Memory B cell (primary cell): ENCODE measurements at regions not wholly inside any gene's neighbourhood (a gene's known extent, or its start where the extent isn't known, plus 50 kb on each side); places are given as distances from the start of the nearest gene placed in this dataset.
"Not testable (repeated sequence)": the region's sequence is repeated elsewhere in the genome, so short reads cannot be mapped to it uniquely, and the experiment has no call there.

Experiments used
- ATAC-seq: fragments of 150-1000 bp; cut with Tn5 transposase; 2 replicates; pipeline ENCODE4 v1.10.0; 2021; ENCODE audit warnings: low read depth, mild to moderate bottlenecking, moderate library complexity
- DNase-seq, 2 donors: peaks; one replicate each; pipeline ENCODE4 v3.0.0; 2022; ENCODE audit warnings: low spot score in 2 of 2
- H3K27ac Mint-ChIP-seq: one replicate; pipeline ENCODE4 v1.8.0; 2022; ENCODE audit warnings: mild to moderate bottlenecking, moderate library complexity, mixed read lengths
- H3K27me3 Mint-ChIP-seq: one replicate; pipeline ENCODE4 v1.8.0; 2022; ENCODE audit warnings: mixed read lengths
- H3K36me3 Mint-ChIP-seq: one replicate; pipeline ENCODE4 v1.8.0; 2022; ENCODE audit warnings: mild to moderate bottlenecking, mixed read lengths
- H3K4me1 Mint-ChIP-seq: one replicate; pipeline ENCODE4 v1.8.0; 2022; ENCODE audit warnings: mixed read lengths
- H3K4me3 Mint-ChIP-seq: one replicate; pipeline ENCODE4 v1.8.0; 2022; ENCODE audit warnings: mild to moderate bottlenecking, moderate library complexity, mixed read lengths
- H3K9me3 Mint-ChIP-seq: one replicate; pipeline ENCODE4 v1.8.0; 2022; ENCODE audit warnings: mixed read lengths

- Mint-ChIP-seq H3K36me3 (no peaks in the 10 kb centered on the region), H3K27me3 (peaks cover 1% of the 10 kb centered on the region), H3K4me1 (no peaks in the 10 kb centered on the region), H3K27ac (no peak overlapping the region), H3K4me3 (no peak overlapping the region), H3K9me3 (peaks cover under 1% of the 10 kb centered on the region)
- DNase-seq (no peak), ATAC-seq (no peak)
These were observed 51.7 kb upstream of the COL8A1 start for GRCh38 chr3:99586701-99587100.

GRCh38 chr3:99579965-99580364 lies 58.4 kb upstream of the COL8A1 start:
- Mint-ChIP-seq H3K9me3 (no peaks in the 10 kb centered on the region), H3K27me3 (peaks cover 1% of the 10 kb centered on the region), H3K4me3 (no peak overlapping the region)

GRCh38 chr3:99579246-99579645 lies 59.1 kb upstream of the COL8A1 start:
- Mint-ChIP-seq H3K27me3 (peaks cover 1% of the 10 kb centered on the region), H3K9me3 (no peaks in the 10 kb centered on the region), H3K4me1 (no peaks in the 10 kb centered on the region), H3K27ac (no peak overlapping the region), H3K36me3 (no peaks in the 10 kb centered on the region), H3K4me3 (no peak overlapping the region)
- DNase-seq (no peak), ATAC-seq (no peak)

More at GRCh38 chr3:99579965-99580364, 58.4 kb upstream of the COL8A1 start:
- Mint-ChIP-seq H3K36me3 (no peaks in the 10 kb centered on the region), H3K4me1 (no peaks in the 10 kb centered on the region), H3K27ac (no peak overlapping the region)
- ATAC-seq: no peak
- no peak for DNase-seq

DNA sequence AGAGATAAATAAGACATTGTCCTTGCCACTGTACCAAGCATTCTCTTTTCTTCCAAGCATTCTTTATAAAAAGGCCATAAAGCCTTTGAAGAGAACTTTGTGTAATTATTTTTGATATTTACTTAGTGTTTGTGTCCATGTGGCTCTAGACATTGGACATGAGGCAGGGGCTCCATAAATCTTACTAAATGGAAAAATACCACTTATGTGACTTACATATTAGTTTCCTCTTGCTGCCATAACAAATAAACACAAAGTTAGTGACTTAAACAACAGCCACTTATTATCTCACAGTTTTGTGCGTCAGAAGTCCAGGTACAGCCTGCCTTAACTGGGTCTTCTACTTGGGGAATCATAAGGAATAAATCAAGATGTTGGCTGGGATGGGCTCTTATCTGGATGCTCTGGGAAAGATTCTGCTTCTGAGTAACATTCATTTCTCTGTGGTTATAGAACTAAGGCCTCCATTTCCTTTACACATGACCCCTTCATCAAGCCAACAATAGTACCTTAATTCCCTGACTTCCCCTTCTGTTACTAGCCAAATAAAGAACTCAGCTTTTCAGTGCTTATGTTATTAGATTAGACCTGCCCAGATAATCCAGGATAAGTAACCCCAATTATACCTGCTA lies 59.9 kb upstream of the COL8A1 start:
- H3K9me3 Mint-ChIP-seq: no peaks in the 10 kb centered on the region
- no peak for ATAC-seq
- no peak overlapping the region for H3K4me3 Mint-ChIP-seq
- no peak overlapping the region for H3K27ac Mint-ChIP-seq
- no peak for DNase-seq
- peaks cover 1% of the 10 kb centered on the region for H3K27me3 Mint-ChIP-seq
- no peaks in the 10 kb centered on the region for H3K4me1 Mint-ChIP-seq
- H3K36me3 Mint-ChIP-seq: no peaks in the 10 kb centered on the region

- Mint-ChIP-seq H3K27ac (no peak overlapping the region), H3K4me3 (no peak overlapping the region), H3K4me1 (no peaks in the 10 kb centered on the region), H3K9me3 (no peaks in the 10 kb centered on the region), H3K27me3 (no peaks in the 10 kb centered on the region), H3K36me3 (no peaks in the 10 kb centered on the region)
- ATAC-seq (no peak), DNase-seq (no peak)
These were observed 61.4 kb upstream of the COL8A1 start for GRCh38 chr3:99576904-99577559.

- no peak for ATAC-seq
- no peaks in the 10 kb centered on the region for H3K4me1 Mint-ChIP-seq
- H3K27me3 Mint-ChIP-seq: no peaks in the 10 kb centered on the region
- H3K9me3 Mint-ChIP-seq: no peaks in the 10 kb centered on the region
- no peak for DNase-seq
- no peak overlapping the region for H3K4me3 Mint-ChIP-seq
- no peak overlapping the region for H3K27ac Mint-ChIP-seq
- H3K36me3 Mint-ChIP-seq: no peaks in the 10 kb centered on the region
These were observed 62.7 kb upstream of the COL8A1 start for GRCh38 chr3:99575683-99576082.

DNA sequence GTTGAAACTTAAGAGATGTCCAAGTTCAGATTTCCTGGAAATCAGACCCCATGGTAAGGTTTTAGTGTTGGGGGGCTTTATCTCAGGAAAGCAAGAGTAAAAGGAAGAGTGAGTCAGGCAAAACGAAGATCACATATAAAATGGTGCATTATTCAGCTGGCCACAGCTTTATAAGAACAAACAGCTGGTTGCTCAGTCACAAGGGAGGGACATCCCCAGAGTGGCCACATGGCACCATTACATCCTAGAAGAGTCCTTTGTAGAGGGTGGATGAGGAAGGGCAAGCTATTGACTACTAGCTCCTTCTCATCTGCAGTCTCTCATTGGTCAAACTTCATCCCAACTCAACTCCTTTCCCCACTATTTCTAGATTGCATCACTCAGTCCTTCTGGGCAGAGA lies 68.3 kb upstream of the COL8A1 start:
- H3K27ac Mint-ChIP-seq: no peak overlapping the region
- no peaks in the 10 kb centered on the region for H3K36me3 Mint-ChIP-seq
- no peak for ATAC-seq
- DNase-seq: no peak
- H3K9me3 Mint-ChIP-seq: no peaks in the 10 kb centered on the region
- no peaks in the 10 kb centered on the region for H3K27me3 Mint-ChIP-seq
- no peak overlapping the region for H3K4me3 Mint-ChIP-seq
- no peaks in the 10 kb centered on the region for H3K4me1 Mint-ChIP-seq

DNA sequence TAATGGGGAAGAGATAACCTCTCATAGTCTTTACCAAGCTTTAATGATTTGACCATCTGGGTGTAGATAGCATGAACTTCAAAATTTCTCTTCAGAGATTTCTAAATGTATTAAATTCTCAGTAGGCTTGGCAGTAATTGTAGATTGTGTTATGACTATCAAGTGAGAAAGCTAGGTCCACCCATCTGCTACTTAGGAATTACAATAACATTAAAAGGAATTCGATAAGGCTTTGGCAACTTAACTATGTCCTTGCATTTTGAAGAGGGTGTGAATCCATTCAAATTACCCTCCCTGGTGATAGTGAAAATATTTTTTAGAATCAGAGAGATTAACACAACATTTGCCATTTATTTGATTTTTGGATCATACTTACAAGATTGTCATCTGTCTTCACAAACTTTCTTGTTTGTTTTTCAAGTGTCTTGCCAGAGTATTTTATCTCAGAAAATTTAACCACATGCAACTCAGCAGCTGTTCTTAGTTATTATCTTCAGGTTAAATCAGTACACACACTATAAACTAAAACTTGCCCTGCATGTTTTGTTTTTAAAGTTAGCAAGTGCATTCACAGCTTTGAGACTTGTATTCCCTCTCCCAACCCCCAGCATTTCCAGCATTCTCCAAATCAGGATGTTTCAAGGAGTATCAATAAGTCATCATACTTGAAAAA lies 69.6 kb upstream of the COL8A1 start:
- Mint-ChIP-seq H3K27me3 (no peaks in the 10 kb centered on the region), H3K36me3 (no peaks in the 10 kb centered on the region), H3K4me1 (no peaks in the 10 kb centered on the region), H3K27ac (no peak overlapping the region), H3K9me3 (no peaks in the 10 kb centered on the region), H3K4me3 (no peak overlapping the region)
- DNase-seq: no peak
- ATAC-seq: no peak

- Mint-ChIP-seq H3K27me3 (no peaks in the 10 kb centered on the region), H3K27ac (no peak overlapping the region), H3K36me3 (no peaks in the 10 kb centered on the region), H3K4me1 (no peaks in the 10 kb centered on the region), H3K9me3 (peaks cover 6% of the 10 kb centered on the region), H3K4me3 (no peak overlapping the region)
- ATAC-seq (no peak), DNase-seq (no peak)
These were observed 73.1 kb upstream of the COL8A1 start for GRCh38 chr3:99565331-99565730.

DNA sequence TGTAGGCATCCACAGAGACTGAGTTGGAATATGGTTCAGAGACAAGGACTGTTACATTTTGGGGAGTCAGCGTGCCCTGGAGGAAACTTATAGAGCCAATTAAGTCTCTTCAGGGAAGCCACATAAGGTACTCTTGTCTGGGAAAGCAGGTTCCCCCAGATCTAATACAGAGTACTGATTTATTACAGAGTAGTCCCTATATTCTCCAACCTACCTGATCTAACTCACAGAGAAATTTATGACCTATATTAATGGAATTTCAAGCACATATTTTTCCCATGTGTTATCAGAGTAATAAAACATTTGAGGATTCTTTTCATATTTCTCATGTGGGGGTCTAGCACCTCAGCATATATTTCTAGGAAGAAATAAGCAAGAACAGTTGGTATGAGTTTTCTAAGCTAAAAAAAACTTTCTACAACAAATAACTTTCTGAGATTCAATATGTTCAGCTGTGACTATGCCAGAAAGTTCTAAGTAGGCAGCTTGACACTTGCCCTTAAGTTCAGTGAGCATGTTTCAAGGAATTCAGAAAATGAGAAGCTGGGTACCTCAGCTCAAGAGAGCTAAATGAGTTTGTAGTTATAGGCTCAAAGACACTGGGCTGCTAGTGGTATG lies 75.3 kb upstream of the COL8A1 start:
- H3K4me3 Mint-ChIP-seq: no peak overlapping the region
- no peaks in the 10 kb centered on the region for H3K4me1 Mint-ChIP-seq

GRCh38 chr3:99562138-99562537 lies 76.3 kb upstream of the COL8A1 start:
- Mint-ChIP-seq H3K9me3 (peaks cover 7% of the 10 kb centered on the region), H3K27me3 (no peaks in the 10 kb centered on the region), H3K4me1 (no peaks in the 10 kb centered on the region), H3K4me3 (no peak overlapping the region), H3K36me3 (no peaks in the 10 kb centered on the region), H3K27ac (no peak overlapping the region)
- DNase-seq (no peak), ATAC-seq (no peak)

More for the DNA sequence above, 75.3 kb upstream of the COL8A1 start:
- Mint-ChIP-seq H3K9me3 (peaks cover 6% of the 10 kb centered on the region), H3K27ac (no peak overlapping the region), H3K36me3 (no peaks in the 10 kb centered on the region), H3K27me3 (no peaks in the 10 kb centered on the region)
- ATAC-seq (no peak), DNase-seq (no peak)

DNA sequence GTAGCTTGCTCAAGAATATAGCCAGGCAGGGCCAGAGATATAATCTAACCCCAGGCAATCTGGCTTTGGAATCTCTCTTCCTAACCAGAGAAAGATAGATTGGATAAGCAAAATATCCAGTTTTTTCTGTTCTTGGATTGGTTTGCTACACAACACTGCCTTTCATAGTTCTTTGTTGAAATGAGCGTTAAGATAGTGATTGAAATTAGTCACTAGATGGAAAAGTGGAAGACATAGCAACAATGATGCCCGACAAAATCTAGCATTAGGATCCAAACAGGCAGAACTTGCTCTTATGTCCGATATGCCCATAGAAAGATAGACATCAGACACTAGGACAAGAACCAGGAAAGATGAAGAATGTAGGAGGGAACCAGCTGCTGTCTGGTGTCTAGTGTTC lies 77.3 kb upstream of the COL8A1 start:
- Mint-ChIP-seq H3K9me3 (peaks cover 7% of the 10 kb centered on the region), H3K27me3 (no peaks in the 10 kb centered on the region), H3K4me3 (no peak overlapping the region), H3K27ac (no peak overlapping the region), H3K4me1 (no peaks in the 10 kb centered on the region), H3K36me3 (no peaks in the 10 kb centered on the region)
- no peak for DNase-seq
- no peak for ATAC-seq

- no peak for DNase-seq
- Mint-ChIP-seq H3K36me3 (no peaks in the 10 kb centered on the region), H3K4me1 (no peaks in the 10 kb centered on the region), H3K4me3 (no peak overlapping the region), H3K27me3 (no peaks in the 10 kb centered on the region), H3K9me3 (peaks cover 7% of the 10 kb centered on the region), H3K27ac (no peak overlapping the region)
- ATAC-seq: no peak
These were observed 79.2 kb upstream of the COL8A1 start for GRCh38 chr3:99559196-99559595.

DNA sequence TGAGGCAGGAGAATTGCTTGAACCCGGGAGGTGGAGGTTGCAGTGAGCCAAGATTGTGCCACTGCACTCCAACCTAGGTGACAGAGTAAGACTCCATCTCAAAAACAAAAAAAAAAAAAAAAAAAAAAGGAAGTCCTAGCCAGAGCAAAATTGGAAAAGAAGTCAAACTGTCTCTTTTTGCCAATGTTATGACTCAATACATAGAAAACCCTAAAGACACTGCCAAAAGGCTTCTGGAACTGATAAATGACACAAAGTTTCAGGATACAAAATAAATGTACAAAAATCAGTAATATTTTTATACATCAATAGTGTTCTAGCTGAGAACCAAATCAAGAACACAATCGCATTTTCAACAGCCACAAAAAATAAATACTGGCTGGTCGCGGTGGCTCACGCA lies 82.5 kb upstream of the COL8A1 start:
- not testable (repeated sequence) for H3K27me3 Mint-ChIP-seq, ATAC-seq, DNase-seq, H3K9me3 Mint-ChIP-seq, H3K4me1 Mint-ChIP-seq, H3K36me3 Mint-ChIP-seq, H3K4me3 Mint-ChIP-seq, H3K27ac Mint-ChIP-seq
